ENCODE measurements at regions not wholly inside any gene's neighbourhood (a gene's known extent, or its start where the extent isn't known, plus 50 kb on each side); places are given as distances from the start of the nearest gene placed in this dataset.
"Not testable (repeated sequence)": the region's sequence is repeated elsewhere in the genome, so short reads cannot be mapped to it uniquely, and the experiment has no call there.

DNA sequence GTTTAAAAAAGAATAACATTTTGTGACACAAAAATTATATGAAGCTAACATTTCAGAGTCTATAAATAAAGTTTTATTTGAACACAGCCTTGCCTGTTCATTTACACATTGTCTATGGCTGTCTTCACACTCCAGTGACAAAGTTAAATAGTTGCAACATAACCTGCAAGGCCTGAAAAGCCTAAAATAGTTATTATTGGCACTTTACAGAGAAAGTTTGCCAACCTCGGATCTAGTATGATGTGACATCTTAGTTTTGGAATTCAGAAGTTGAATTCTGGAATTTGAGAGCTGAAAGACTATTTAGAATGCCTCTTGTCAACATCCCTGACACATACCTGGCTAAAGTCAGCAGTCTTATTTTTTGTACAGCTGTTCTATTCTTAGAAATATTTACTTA, 68.3 kb downstream of the DYRK2 start:
- DNase-seq, result no peak

DNA sequence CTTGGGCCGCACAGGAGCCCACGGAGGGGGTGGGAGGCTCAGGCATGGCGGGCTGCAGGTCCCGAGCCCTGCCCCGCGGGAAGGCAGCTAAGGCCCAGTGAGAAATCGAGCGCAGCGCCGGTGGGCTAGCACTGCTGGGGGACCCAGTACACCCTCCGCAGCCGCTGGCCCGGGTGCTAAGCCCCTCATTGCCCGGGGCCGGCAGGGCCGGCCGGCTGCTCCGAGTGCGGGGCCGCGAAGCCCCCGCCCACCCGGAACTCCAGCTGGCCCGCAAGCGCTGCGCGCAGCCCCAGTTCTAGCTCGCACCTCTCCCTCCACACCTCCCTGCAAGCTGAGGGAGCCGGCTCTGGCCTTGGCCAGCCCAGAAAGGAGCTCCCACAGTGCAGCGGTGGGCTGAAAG, 70.8 kb downstream of the DYRK2 start:
- DNase-seq, result not testable (repeated sequence)

DNA sequence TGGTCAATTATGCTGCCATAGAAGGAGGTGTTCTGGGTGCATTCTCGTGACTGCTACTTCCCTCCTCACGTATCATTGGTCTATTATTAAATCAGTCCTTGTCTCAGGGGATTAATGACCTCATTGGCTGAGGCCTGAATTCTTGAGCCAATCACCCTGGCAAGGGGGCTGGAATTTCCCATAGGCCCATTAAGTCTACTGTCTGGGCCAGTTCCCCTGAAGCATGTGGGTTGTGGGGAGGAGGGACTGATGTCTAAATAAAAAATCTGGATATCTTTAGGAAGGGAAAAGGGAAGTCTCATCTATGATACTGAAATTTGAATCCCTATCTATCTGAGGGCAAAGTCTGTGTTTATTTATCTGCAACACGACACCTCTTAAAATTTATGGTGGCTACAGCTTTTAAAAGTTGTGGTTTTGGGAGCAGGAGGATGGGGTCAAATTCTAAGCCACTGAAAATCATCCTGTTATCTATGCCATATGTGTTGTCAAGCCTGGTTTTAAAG, 71.9 kb downstream of the DYRK2 start:
- DNase-seq, result peak; percentile 1

DNA sequence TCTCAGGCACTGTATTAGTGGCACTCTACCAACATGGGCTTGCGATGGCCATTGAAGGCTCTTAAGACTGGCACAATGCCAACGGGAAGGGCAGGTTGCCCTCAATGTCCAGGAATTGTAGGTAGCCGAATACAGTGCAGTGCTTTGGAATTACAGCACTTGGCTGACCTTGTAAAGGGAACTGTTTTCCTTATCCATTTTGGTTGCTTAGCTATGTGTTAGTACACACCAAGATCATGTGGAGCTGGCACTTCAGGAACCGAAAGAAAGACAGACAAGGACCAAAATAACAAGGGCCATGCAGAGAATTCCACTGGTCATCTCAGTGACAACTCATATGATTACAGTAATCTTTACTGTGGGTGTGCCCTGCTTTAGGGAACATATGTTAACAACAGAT, 72.7 kb downstream of the DYRK2 start:
- peak; percentile 52 for DNase-seq

DNA sequence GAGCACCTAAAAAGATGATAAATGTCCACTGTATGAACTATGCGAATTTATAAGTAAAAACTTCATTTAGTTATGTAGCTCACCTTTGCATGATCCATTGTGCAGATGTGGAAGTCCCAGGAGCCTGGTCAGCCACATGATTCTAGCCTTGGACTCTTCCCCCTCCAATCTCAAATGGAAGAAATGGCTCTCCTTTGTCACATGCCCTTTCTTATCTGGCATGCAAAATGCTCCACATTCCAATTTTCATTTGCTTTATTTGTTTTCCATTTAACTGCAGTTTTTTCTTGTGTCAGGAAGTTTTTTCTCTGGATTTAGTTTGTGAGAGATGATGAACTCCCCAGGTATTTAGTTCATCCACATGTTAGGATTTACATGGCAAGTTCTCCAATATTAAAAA, 73.8 kb downstream of the DYRK2 start:
- DNase-seq, result no peak

DNA sequence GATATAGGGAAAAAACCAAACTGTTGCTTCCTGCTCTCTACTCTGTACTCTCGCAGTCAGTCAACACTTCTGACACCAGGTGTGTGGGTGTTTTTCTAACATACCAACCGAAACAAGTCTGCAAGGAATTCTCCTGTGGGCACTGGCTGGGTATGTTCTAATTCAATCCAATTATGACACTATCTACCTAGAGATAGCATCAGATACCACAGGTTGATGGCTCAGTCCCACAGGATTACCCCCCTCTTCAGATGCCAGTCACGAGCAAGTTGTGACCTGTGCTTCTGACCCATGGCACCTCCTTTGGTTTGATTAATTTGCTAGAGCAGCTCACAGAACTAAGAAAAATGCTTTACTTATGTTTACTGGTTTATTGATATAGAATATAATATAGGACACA, 78.3 kb downstream of the DYRK2 start:
- DNase-seq, result no peak

DNA sequence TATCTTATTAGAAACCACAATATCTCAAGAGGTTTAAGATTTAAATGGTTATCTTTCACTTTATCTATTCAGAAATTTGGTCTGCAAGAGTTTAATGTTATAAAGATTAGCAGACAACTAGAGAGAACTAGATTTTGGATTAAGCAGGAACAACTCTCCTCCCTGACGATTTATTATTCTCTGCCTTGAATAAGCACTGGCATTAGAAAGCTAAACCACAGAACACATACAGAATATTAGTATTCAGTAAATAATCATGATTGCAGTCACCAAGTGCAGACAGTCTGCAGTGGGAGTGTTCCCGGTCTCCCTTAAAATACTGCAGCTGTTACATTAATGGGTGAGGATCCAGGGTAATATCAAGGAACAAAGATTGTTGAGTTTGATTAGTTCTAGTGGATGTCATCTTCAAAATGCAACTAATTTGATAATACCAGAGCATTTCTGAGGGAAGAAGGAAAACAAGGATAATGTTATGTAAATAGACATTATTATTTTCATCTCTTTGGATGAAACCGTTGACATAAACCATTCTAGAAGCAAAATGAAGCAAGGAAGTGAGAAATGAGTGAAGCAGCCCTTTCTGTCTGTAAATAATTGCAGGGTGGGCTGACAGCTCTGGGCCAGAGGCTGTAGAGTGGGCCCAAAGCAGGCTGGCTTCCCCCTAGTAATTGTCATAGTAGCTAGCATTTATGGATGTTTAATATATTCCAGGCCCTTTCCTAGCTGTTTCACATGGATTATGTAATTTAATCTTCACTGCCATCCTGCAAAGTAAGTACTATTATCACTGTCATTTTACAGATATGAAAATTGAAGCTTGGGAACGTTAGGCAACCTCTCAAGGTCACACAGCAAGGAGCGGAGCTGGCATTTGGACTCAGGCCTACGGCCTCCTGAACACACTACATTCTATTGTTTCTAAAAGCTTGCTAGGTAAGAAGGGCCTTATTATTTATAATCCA, 79.4 kb downstream of the DYRK2 start:
- no peak for DNase-seq

DNA sequence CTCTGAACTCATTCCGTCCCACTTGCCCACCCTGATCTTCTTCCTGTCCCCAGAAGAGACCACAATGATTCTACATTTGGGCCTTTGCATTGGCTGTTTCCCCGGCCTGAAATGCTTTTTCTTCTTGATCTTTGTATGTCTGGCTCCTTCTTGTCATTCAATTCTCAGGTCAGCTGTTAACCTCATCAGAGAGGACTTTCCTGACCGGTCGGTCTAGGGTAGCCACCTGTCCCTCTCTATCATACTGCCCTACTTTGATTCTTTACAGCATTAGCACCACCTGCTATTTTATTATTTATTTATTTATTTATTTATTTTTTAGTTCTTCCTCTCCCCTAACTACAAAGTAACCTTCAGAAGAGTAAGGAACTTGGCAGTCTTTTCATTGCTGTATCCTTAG, 84.3 kb downstream of the DYRK2 start:
- DNase-seq, result no peak

DNA sequence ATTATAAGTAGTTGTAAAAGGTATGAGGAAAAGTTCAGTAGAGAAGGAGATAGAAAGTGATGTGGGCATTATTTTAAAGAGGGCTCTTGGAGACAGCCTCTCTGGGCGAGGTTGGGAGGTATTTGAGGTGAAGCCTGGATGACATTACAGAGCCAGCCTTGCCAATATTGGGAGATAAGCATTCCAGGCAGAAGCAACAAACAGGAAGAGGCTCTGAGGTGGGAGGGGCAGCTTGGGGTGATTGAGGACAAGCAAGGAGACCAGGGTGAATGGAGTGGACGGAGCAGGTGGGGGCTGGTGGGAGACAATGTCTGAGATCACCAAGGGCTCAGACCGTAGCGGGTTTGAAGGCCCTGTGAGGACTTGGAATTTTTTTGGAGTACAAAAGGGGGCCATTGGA, 87.3 kb downstream of the DYRK2 start:
- no peak for DNase-seq

DNA sequence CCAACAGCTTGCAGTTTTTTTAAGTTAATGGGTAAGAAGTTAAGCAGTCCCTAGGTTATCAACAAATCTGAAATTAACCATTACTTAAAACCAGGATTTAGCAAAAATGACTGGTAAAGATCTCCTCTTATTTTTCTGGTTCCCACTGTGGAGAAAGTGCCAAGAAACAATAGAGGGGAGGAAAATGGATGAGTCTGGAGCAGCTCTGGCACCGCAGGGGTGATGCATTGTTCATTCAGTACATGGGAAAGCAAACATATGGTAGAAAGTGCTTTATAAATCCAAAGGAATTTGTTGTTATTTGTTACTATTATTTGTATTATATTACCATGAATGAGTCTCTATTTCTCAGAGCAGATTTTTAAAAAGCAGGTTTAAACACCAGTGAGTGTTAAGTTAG, 92.2 kb downstream of the DYRK2 start:
- DNase-seq, result no peak

DNA sequence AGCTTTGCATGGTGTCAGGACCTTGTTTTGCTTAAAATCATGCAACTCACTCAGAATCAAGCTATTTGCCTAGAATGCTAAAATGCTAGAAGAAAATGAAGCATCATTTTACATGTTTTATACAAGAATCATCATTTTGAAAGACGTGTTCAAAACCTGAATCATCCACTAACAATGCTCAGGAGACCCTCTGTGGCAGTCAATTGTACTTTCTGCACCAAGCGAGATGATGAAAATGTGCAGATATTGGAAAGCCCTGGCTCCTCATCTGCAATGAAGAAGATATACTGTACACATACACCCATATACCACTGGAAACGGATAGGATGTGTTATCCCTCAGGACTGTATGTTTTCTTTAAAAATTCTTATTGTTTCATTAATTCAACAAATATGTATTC, 92.7 kb downstream of the DYRK2 start:
- DNase-seq, result no peak

DNA sequence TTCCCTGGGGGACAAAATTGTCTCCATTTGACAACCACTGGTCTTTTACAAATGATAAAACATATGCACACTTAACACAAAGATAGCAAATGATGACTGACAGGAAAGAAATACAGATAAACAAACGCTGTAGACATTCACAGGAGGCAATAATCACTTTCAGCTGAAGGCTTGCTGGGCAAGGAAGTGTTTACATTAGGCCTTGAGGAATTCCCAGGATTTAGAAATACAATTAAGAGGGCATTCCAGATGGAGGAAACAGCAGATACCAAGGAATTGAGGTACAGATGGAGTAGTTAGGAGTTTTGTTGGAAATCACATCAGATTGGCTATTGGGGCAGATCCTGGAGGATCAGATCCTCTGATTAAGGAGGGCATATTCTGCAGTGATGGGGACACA, 93.9 kb downstream of the DYRK2 start:
- no peak for DNase-seq

DNA sequence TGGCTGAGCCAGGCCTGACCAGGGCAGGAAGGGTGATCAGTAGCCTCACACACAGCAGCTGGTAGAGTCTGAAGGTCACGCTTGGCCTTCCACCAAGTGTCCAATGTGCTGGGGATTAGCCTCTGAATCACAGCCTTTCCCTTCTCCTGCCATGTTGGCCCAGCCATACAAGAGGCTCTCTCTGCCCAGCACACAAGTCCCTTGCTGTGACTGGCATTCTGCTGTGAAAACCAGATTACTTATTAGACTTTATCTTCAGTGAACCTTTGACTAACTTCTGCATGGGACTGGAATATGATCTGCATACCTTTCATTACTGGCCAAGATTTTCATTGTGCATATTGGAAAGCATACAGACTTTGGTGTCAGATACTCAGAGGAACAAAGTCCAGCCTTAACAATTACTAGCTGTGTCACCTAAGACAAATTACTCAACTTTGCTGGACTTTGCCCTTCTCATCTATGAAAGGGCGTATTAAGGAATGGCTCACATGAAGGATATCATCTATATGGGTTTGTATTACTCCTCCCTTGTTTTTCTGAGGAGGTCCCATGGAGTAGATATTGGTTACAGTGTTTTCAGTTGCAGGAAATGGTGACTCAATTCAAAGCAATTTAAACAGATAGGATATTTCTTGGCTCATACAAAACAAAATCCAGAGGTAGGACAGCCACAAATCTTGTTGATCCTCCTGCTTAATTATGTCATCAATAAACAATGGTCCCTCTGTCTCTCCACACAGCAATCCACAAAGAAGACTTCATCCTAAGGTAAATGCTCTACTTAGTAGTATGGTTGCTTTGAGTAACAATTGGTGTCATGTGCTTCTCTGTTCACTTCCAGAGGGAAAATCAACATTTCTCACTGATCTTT, 99.6 kb downstream of the DYRK2 start:
- DNase-seq, result no peak

DNA sequence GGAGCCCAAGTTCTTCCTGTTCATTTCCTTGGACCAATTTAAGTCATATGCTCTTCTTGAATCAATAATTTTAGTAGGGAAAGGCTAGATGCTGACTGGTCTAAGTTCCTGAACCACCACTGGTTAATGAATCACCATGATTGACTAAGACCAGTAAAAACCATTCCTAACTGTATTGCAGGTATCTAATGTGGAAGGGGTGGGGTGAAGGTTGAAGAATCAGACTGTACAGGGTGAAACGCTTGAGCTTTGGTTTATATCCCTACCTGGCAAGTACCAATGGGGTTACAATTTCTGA, 100.1 kb downstream of the DYRK2 start:
- no peak for DNase-seq

DNA sequence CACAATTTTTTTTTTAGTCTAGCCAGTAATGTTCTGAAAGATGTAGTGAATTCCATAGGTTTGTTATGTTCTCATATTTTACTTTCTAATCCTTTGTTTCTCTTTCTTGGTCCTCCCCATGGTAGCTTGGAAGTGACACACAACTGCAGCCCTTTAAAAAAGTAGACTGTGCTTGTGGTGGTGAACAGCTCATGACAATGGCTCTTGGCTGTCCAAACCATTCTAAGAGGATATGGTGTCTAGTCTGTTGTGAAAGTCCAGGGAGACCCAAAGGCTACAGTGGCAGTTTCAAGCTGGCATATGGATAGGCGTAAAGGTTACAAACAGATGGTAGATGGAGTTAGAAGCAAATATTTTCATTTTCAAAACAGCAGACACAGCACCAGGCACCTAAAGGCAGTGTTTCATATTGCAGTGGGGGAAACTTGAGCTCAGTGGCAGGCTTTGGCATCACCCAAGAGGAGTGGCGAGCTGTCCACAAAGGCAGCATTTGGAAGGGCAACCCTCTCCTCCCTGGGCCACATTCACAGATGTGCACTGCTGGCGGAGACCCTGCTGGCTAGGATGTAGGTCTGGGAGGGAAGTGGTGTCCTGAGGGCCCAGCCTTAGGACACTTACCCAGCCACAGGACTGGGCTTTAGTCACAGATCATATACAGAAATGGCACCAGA, 102.1 kb downstream of the DYRK2 start:
- DNase-seq, result no peak

DNA sequence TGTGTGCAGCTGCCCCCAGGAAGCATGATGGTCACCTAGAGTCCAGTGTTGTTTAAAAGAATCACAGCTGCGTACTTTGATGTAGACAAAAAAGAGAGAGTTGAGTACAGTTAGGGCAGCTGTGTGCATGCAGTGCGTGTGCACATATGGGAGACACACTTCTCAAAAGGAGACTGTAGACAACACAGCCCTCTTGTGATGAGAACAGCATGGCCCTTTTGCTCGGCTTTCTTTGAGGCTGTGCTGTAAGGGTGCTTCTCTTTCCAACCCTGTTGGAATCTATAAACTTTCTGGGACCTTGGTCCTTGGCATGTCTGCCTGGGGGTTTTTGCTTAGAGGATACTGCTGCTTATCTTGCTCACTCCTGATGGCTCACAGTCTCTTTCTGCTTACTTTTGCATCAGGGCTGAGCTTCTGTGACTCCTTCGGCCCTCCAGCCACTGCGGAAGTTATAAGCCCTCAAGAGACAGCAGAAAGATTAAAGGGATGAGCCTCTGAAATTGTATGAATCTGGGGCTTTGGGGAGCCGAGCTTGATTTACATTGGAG, 102.9 kb downstream of the DYRK2 start:
- DNase-seq, result no peak

DNA sequence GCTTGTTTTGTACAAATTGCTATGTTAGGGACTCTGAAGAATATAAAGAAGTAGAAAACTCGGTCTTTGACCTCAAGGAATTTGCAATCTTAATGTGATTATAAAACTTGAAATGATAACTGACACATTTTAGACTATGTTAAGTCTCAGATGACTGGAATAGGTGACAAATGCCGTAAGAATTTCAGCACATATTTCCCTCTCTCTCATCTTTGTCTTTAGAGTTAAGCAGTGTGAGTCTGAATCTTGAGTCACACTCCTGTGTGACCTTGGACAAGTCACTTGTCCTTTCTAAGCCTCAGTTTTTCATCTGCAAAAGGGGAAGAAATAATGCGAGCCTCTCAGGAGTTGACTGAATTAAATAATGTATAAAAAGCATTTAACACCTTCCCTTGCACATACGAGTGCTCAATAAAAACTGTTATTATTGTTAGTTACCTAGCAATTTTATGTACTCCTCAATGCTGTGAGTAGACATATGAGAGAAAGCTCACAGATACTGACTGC, 103.7 kb downstream of the DYRK2 start:
- no peak for DNase-seq

DNA sequence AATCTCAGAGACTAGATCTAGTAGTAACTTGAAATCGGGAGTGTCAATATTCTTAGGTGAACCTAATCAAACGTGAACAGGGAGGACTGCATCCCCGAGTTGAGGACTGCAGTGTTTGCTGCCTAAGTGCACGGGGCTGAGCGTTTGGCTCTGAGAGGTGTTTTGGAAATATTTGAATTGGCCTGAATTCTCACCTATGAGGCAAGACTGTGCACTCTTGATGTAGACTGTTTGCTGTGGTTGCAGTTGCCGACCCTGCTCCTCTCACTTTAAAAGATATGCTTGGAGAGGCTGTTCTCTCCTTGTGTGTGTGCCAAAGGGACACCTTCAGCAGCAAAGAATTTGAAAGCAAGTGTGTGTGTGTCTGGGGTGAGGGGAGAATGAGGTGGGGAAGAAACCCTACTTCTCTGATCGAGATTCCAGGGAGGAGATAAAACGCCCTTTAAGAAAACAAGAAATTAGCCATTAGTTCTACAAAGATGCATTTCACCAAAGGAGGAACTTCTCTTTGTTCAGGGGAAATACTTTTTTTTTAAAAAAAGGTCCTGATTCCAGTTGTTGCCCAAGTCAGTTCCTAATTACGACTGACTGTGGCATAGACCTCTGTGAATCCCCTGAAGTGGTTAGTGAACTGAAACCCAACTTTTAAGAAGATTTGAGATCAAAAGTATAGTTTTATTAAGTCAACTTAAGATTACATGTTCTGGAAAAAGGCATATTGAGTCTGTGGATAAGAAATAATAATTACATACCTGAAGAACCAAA, 106.6 kb downstream of the DYRK2 start:
- no peak for DNase-seq

DNA sequence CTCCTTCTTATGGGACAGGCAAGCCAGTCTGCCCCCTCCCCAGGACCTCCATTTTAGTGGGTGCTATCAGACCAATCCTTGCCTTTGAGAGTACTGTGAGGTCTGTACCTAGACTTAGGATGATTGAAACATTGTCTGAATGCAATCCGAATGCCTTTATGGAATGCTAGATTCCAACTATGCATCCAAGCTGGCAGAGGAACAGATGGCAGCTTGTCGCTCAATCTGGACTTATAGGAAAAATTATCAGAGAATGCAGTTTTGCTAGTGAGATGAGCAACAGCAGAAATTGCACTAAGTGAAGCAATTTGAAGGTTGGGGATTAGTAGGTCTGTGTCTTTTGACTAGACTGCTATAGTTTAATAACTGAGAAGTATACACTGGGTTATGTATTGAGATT, 109.1 kb downstream of the DYRK2 start:
- DNase-seq, result no peak

DNA sequence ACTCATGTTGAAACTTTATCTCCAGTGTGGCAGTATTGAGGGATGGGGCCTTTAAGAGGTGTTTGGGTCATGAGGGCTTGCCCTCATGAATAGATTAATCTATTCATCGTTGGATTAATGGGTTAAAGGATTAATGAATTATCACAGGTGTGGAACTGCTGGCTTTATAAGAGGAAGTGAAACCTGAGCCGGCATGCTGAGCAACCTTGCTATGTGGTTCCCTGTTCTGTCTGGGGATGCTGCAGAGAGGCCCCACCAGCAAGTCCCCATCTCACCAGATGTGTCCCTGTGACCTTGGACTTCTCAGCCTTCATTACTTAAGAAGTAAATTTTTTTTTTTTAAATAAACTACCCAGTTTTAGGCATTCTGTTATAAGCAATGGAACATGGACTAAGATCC, 109.6 kb downstream of the DYRK2 start:
- DNase-seq, result no peak

DNA sequence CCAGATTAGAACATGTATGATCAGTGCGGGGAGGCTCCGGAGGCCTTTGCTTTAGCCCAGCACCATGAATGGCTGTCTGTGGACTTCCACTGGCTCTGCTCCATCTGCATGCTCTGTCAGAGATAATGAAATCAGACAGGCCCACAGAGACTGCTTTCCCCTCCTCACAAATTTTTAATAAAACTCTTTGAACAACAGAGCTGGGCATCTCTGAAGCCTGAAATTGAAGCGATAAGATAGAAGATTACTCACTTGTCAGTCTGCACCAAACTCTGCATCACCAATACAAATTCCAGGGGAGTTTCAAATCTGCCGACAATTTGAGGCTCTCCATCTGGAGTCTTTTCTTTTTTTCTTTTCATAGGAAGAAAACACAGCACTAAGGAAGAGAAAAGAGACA, 110.0 kb downstream of the DYRK2 start:
- DNase-seq, result no peak

DNA sequence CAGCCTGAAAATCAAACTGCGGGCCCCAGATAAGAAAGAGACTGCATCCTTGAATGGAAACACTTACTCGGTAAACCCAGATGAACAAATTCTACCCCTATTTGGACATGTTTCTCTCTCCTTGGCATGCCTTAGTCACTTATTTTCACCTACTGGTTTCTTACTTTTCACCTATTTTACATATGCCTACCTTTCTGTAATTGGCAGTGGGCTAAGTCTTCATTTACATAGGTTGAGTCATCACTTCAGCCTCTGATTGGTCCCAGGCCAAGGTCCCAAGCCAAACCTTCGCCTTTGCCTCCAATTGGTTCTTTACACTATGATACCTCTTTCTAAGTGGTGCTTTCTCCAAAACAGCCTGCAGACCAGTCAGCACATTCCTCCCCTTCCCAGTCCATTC, 111.3 kb downstream of the DYRK2 start:
- DNase-seq, result no peak
